Stomach (tissue), 4 donors: ENCODE measurements at regions not wholly inside any gene's neighbourhood (a gene's known extent, or its start where the extent isn't known, plus 50 kb on each side); places are given as distances from the start of the nearest gene placed in this dataset.

Experiments
- CTCF ChIP-seq, 7 experiments: fragments of 450-650 bp in 4 of 7; fragments of 200-600 bp in 3 of 7; sonication (generic) in 3 of 7; IDR thresholded peaks; one replicate each; pipeline ENCODE4 v1.5.1; 2016 to 2019; ENCODE audit warnings: antibody characterized with exemption in 7 of 7, control low read depth in 2 of 7, mild to moderate bottlenecking in 1 of 7
- EP300 ChIP-seq: sonication (generic); formaldehyde crosslinking; IDR thresholded peaks from one replicate; pipeline ENCODE4 v1.6.1; 2017; ENCODE audit warnings: antibody characterized with exemption
- POLR2A ChIP-seq, 4 donors: fragments of 450-650 bp; IDR thresholded peaks; one replicate each; pipeline ENCODE4 v1.6.1; 2016; ENCODE audit warnings: antibody characterized with exemption in 4 of 4, control low read depth in 2 of 4, mild to moderate bottlenecking in 1 of 4, moderate library complexity in 1 of 4
- POLR2AphosphoS5 ChIP-seq, 3 donors: sonication (generic); formaldehyde crosslinking; IDR thresholded peaks; one replicate each; pipeline ENCODE4 v1.6.1; 2016; ENCODE audit warnings: antibody characterized with exemption in 3 of 3

GRCh38 chr13:76813000-76813691, 73.1 kb downstream of the KCTD12 start:
- no peak for TF ChIP-seq POLR2A (IDR thresholded peaks at IDR 0.05)
- TF ChIP-seq CTCF (IDR thresholded peaks at IDR 0.05), result no peak
- no peak for TF ChIP-seq EP300
- TF ChIP-seq POLR2AphosphoS5 (IDR thresholded peaks at IDR 0.05), result no peak
